CD4-positive, alpha-beta T cell (primary cell): ENCODE measurements at regions not wholly inside any gene's neighbourhood (a gene's known extent, or its start where the extent isn't known, plus 50 kb on each side); places are given as distances from the start of the nearest gene placed in this dataset.

Experiments used
- ATAC-seq: fragments of 200-7000 bp; cut with Tn5 transposase; one replicate; pipeline ENCODE4 v1.10.0; 2022; ENCODE audit warnings: mild to moderate bottlenecking; ENCODE audit not compliant: poor library complexity
- CTCF ChIA-PET: fragments of 350-600 bp; sonication (Branson Sonifier 250); formaldehyde crosslinking; loops from one replicate; lab custom pipeline; 2021; ENCODE audit warnings: antibody characterized with exemption, inconsistent platforms; lab: Charles Lee
- POLR2A ChIA-PET: fragments of 350-600 bp; sonication (Branson Sonifier 250); formaldehyde crosslinking; loops from one replicate; lab custom pipeline; 2021; ENCODE audit warnings: antibody characterized with exemption, inconsistent platforms; lab: Charles Lee
- DNase-seq, 14 experiments: peaks; one replicate each; pipeline ENCODE4 v3.0.0-alpha.2; 2013 to 2020; ENCODE audit warnings: mixed read lengths in 2 of 14
- H3K27ac ChIP-seq, 2 donors: one replicate each; pipeline versions ENCODE4 v1.5.1 to v1.7.0; 2013; ENCODE audit warnings: low read length in 2 of 2, low read depth in 1 of 2, mild to moderate bottlenecking in 1 of 2
- H3K27me3 ChIP-seq, 2 experiments: 1 replicate in 1 of 2; 2 replicates in 1 of 2; pipeline versions ENCODE4 v1.6.1 to v1.7.0; 2013; ENCODE audit warnings: low read length in 2 of 2, control low read depth in 1 of 2, mild to moderate bottlenecking in 1 of 2, moderate library complexity in 1 of 2; ENCODE audit not compliant: insufficient read depth in 2 of 2, control insufficient read depth in 1 of 2
- H3K36me3 ChIP-seq: one replicate; pipeline ENCODE4 v1.6.1; 2013; ENCODE audit warnings: low read length, control low read depth; ENCODE audit not compliant: insufficient read depth
- H3K4me1 ChIP-seq: one replicate; pipeline ENCODE4 v1.6.1; 2013; ENCODE audit warnings: low read length, control low read depth; ENCODE audit not compliant: insufficient read depth
- H3K4me3 ChIP-seq: one replicate; pipeline ENCODE4 v1.5.1; 2013; ENCODE audit warnings: mild to moderate bottlenecking, low read length, moderate library complexity
- H3K9me3 ChIP-seq, 2 experiments: 1 replicate in 1 of 2; 2 replicates in 1 of 2; pipeline versions ENCODE4 v1.6.1 to v1.7.0; 2013; ENCODE audit warnings: low read length in 2 of 2, mild to moderate bottlenecking in 2 of 2, control low read depth in 1 of 2, moderate library complexity in 1 of 2; ENCODE audit not compliant: control insufficient read depth in 1 of 2, insufficient read depth in 1 of 2
- H3K27ac Mint-ChIP-seq: one replicate; pipeline ENCODE4 v1.8.0; 2020; ENCODE audit warnings: mixed read lengths
- H3K27me3 Mint-ChIP-seq: one replicate; pipeline ENCODE4 v1.8.0; 2021; ENCODE audit warnings: mixed read lengths
- H3K36me3 Mint-ChIP-seq: one replicate; pipeline ENCODE4 v1.8.0; 2021; ENCODE audit warnings: low read depth, mixed read lengths
- H3K4me1 Mint-ChIP-seq: one replicate; pipeline ENCODE4 v1.8.0; 2021; ENCODE audit warnings: low read depth, mixed read lengths
- H3K4me3 Mint-ChIP-seq: one replicate; pipeline ENCODE4 v1.8.0; 2020; ENCODE audit warnings: mild to moderate bottlenecking, mixed read lengths
- H3K9me3 Mint-ChIP-seq: one replicate; pipeline ENCODE4 v1.8.0; 2020; ENCODE audit warnings: mixed read lengths
- intact Hi-C, 2 experiments: fragments of 100-400 bp; cut with DNase I in 1 of 2; cut with micrococcal nuclease in 1 of 2; formaldehyde crosslinking; loops; one replicate each; pipeline versions ENCODE4 v1.15.1 to v1.9.0; 2023 to 2025; cut with DNase I, micrococcal nuclease
- TF ChIP-seq, protein P1 (sequence below): fragments of 200-600 bp; IDR thresholded peaks from one replicate; pipeline ENCODE4 v1.8.0; 2022; ENCODE audit warnings: antibody characterized with exemption, mild to moderate bottlenecking

DNA sequence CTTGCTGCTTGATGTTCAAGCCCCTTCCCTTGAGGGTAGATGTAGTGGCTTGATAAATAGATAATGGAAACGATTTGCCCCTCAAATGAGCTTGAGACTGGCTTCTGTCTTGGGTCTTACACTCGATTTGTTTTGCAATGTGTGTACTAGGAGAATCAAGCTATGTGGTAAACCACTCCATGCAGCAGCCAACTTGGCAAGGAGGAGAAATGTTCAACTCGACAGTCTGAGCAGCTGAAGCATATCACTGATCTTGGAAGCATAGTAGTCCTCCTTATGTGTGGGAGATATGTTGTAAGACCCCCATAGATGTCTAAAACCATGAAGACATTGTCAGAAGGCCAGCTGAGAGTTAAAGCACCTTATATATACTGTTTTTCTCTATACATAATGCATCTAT, 125.3 kb downstream of the CCNG2 start:
- no peak for DNase-seq
- Mint-ChIP-seq H3K9me3 (no peaks in the 10 kb centered on the region), H3K4me3 (no peak overlapping the region), H3K27me3 (peaks cover 9% of the 10 kb centered on the region), H3K27ac (no peak overlapping the region), H3K36me3 (no peaks in the 10 kb centered on the region), H3K4me1 (no peaks in the 10 kb centered on the region)
- ChIA-PET POLR2A (no interaction called here), CTCF (no interaction called here)
- ATAC-seq, result no peak
- H3K36me3 ChIP-seq, result no peaks in the 10 kb centered on the region
- peaks cover 0 to 6% of the 10 kb centered on the region in 2 experiments for H3K27me3 ChIP-seq
- no peaks in the 10 kb centered on the region for H3K4me1 ChIP-seq
- H3K27ac ChIP-seq, result no peak overlapping the region
- no peaks in the 10 kb centered on the region for H3K9me3 ChIP-seq
- intact Hi-C loops, result no loop called here
- TF ChIP-seq, protein P1, sequence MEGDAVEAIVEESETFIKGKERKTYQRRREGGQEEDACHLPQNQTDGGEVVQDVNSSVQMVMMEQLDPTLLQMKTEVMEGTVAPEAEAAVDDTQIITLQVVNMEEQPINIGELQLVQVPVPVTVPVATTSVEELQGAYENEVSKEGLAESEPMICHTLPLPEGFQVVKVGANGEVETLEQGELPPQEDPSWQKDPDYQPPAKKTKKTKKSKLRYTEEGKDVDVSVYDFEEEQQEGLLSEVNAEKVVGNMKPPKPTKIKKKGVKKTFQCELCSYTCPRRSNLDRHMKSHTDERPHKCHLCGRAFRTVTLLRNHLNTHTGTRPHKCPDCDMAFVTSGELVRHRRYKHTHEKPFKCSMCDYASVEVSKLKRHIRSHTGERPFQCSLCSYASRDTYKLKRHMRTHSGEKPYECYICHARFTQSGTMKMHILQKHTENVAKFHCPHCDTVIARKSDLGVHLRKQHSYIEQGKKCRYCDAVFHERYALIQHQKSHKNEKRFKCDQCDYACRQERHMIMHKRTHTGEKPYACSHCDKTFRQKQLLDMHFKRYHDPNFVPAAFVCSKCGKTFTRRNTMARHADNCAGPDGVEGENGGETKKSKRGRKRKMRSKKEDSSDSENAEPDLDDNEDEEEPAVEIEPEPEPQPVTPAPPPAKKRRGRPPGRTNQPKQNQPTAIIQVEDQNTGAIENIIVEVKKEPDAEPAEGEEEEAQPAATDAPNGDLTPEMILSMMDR, result no peak
- H3K4me3 ChIP-seq, result no peak overlapping the region

DNA sequence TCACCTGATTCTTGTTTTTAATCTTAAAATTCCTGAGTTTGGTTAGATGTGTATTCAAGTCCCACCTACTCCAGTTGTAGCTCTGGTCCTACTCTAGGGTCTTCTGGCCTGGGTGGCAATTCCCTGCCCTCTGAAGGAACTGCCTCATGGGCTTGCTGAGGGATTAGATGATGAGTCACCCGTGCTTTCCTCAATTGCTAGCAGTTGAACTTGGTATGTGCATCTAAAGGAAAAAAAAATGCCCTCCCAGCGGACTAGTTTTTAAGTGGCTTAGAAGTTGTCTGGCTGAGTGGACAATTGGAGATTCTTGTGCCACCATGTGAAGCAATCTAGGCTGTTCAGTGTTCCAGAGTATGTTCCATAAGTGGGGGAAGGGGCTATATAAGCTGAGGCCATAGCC, 127.0 kb downstream of the CCNG2 start:
- no peaks in the 10 kb centered on the region for H3K4me1 ChIP-seq
- ChIA-PET CTCF (no interaction called here), POLR2A (no interaction called here)
- Mint-ChIP-seq H3K27ac (no peak overlapping the region), H3K9me3 (no peaks in the 10 kb centered on the region), H3K27me3 (peaks cover 5% of the 10 kb centered on the region), H3K4me1 (no peaks in the 10 kb centered on the region), H3K4me3 (no peak overlapping the region), H3K36me3 (no peaks in the 10 kb centered on the region)
- DNase-seq (no peak), ATAC-seq (no peak)
- no peak overlapping the region for H3K4me3 ChIP-seq
- intact Hi-C loops, result no loop called here
- TF ChIP-seq, protein P1, result no peak
- H3K27me3 ChIP-seq, result peaks cover 0 to 6% of the 10 kb centered on the region in 2 experiments
- no peaks in the 10 kb centered on the region for H3K9me3 ChIP-seq
- no peak overlapping the region for H3K27ac ChIP-seq
- no peaks in the 10 kb centered on the region for H3K36me3 ChIP-seq

DNA sequence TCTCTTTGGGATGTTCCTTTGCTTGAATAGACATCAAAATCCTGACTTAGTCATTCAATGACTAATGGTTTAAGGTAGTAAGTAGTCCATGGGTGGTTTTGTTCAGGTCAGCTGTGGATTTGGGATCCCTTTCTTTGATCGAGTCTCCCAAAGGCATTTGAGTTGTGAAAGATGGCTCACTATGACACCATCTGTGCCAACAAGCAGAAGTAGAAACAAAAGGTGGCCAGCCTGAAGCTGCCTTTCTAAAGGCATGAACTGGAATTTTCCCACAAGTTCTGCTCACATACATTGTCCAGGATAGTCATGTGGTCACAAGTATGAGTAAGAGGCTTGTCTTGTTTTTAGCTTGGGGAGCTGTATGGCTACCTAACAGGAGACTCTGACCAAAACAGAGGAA, 129.9 kb downstream of the CCNG2 start:
- no peak overlapping the region for H3K27ac Mint-ChIP-seq

More for the DNA sequence above, 129.9 kb downstream of the CCNG2 start:
- Mint-ChIP-seq H3K4me3 (no peak overlapping the region), H3K4me1 (no peaks in the 10 kb centered on the region), H3K9me3 (no peaks in the 10 kb centered on the region), H3K27me3 (peaks cover 5% of the 10 kb centered on the region), H3K36me3 (no peaks in the 10 kb centered on the region)
- DNase-seq, result no peak
- ChIA-PET CTCF (no interaction called here), POLR2A (no interaction called here)
- Histone ChIP-seq H3K27ac (no peak overlapping the region), H3K4me3 (no peak overlapping the region), H3K36me3 (no peaks in the 10 kb centered on the region), H3K9me3 (no peaks in the 10 kb centered on the region), H3K4me1 (no peaks in the 10 kb centered on the region), H3K27me3 (peaks cover 0 to 4% of the 10 kb centered on the region in 2 experiments)
- TF ChIP-seq, protein P1, result no peak
- ATAC-seq, result no peak
- intact Hi-C loops, result no loop called here
